Type B pancreatic cell (in vitro differentiated cells): ENCODE measurements at regions not wholly inside any gene's neighbourhood (a gene's known extent, or its start where the extent isn't known, plus 50 kb on each side); places are given as distances from the start of the nearest gene placed in this dataset.

ENCODE experiments used
- DNase-seq: peaks from one replicate; pipeline ENCODE4 v3.0.0; 2021; ENCODE audit warnings: mixed read lengths; ENCODE audit not compliant: unreplicated experiment; ENCODE audit errors: extremely low spot score
- H3K27ac Mint-ChIP-seq: 2 replicates; pipeline ENCODE4 v1.8.0; 2021; ENCODE audit warnings: mild to moderate bottlenecking, mixed read lengths
- H3K27me3 Mint-ChIP-seq: 2 replicates; pipeline ENCODE4 v1.8.0; 2021; ENCODE audit warnings: mixed read lengths
- H3K36me3 Mint-ChIP-seq: 2 replicates; pipeline ENCODE4 v1.8.0; 2021; ENCODE audit warnings: mixed read lengths
- H3K4me1 Mint-ChIP-seq: one replicate; pipeline ENCODE4 v1.8.0; 2021; ENCODE audit warnings: mixed read lengths; ENCODE audit not compliant: unreplicated experiment
- H3K4me3 Mint-ChIP-seq: 2 replicates; pipeline ENCODE4 v1.8.0; 2021; ENCODE audit warnings: mild to moderate bottlenecking, mixed read lengths
- H3K9me3 Mint-ChIP-seq: 2 replicates; pipeline ENCODE4 v1.8.0; 2021; ENCODE audit warnings: mixed read lengths
- TF ChIP-seq, protein P1 (sequence below): fragments of 200-600 bp; sonication (generic); conservative IDR thresholded peaks from 2 replicates; pipeline ENCODE4 v1.5.0; 2021; ENCODE audit warnings: antibody characterized with exemption, mild to moderate bottlenecking

DNA sequence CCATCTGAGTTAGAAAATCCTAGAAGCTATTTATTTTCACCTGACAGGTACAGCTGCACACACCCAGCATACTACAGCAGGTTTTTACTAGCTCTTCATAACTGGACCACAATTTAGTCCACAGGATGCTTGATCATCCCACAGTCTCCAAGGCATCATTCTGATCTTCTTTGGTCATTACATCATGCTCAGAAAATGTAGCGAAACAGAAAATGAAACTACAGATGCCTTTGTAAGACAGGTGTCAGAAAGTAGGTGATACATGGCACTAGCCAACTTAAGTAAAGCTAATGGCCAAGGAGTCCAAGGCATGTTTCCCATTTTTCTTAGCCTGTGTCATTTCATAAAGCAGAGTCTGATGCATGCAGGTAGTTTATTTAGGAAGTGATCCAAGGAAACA is 102.3 kb downstream of the HTR1B start:
- no peak overlapping the region for H3K4me3 Mint-ChIP-seq
- H3K27me3 Mint-ChIP-seq: no peaks in the 10 kb centered on the region
- H3K9me3 Mint-ChIP-seq: peaks cover 7% of the 10 kb centered on the region
- no peak for DNase-seq
- no peaks in the 10 kb centered on the region for H3K4me1 Mint-ChIP-seq
- TF ChIP-seq, protein P1, sequence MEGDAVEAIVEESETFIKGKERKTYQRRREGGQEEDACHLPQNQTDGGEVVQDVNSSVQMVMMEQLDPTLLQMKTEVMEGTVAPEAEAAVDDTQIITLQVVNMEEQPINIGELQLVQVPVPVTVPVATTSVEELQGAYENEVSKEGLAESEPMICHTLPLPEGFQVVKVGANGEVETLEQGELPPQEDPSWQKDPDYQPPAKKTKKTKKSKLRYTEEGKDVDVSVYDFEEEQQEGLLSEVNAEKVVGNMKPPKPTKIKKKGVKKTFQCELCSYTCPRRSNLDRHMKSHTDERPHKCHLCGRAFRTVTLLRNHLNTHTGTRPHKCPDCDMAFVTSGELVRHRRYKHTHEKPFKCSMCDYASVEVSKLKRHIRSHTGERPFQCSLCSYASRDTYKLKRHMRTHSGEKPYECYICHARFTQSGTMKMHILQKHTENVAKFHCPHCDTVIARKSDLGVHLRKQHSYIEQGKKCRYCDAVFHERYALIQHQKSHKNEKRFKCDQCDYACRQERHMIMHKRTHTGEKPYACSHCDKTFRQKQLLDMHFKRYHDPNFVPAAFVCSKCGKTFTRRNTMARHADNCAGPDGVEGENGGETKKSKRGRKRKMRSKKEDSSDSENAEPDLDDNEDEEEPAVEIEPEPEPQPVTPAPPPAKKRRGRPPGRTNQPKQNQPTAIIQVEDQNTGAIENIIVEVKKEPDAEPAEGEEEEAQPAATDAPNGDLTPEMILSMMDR: no peak
- no peak overlapping the region for H3K27ac Mint-ChIP-seq
- H3K36me3 Mint-ChIP-seq: no peaks in the 10 kb centered on the region

DNA sequence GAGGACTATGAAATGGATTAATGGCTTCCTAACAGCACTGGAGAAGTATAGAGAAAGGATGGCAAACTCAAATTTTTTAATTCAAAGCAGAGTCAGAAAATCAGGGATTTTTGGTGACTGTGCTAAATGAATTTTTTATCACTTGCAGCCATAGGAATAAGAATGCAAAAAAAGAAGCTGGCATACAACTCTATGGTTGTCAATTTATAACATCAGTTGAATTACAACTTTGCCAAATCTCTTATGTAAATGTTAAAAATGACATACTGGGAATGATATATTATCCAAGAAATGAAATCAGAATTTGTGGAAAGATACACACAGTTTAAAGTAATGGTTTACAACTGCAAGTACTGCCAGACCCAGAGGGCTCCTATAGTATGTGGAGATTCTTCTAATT is 106.5 kb downstream of the HTR1B start:
- H3K27ac Mint-ChIP-seq: no peak overlapping the region
- DNase-seq: no peak
- H3K36me3 Mint-ChIP-seq: no peaks in the 10 kb centered on the region
- no peaks in the 10 kb centered on the region for H3K27me3 Mint-ChIP-seq
- TF ChIP-seq, protein P1: no peak
- no peaks in the 10 kb centered on the region for H3K4me1 Mint-ChIP-seq
- no peak overlapping the region for H3K4me3 Mint-ChIP-seq
- H3K9me3 Mint-ChIP-seq: peaks cover 2% of the 10 kb centered on the region

DNA sequence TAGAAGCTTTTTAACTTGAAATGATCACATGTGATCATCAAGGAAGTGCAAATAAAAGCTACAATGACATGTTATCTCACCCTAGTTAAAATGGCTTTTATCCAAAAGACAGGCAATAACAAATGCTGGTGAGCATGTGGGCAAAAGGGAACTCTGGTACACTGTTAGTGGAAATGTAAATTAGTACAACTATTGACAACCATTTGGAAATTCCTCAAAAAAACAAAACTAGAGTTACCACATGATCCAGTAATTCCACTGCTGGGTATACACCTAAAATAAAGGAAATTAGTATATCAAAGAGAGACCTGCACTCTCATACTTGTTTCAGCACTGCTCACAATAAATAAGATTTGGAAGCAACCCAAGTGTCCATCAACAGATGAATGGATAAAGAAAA is 108.7 kb downstream of the HTR1B start:
- Mint-ChIP-seq H3K36me3 (no peaks in the 10 kb centered on the region), H3K9me3 (no peaks in the 10 kb centered on the region), H3K4me3 (no peak overlapping the region), H3K4me1 (no peaks in the 10 kb centered on the region), H3K27me3 (no peaks in the 10 kb centered on the region), H3K27ac (no peak overlapping the region)
- TF ChIP-seq, protein P1: no peak
- DNase-seq: no peak

DNA sequence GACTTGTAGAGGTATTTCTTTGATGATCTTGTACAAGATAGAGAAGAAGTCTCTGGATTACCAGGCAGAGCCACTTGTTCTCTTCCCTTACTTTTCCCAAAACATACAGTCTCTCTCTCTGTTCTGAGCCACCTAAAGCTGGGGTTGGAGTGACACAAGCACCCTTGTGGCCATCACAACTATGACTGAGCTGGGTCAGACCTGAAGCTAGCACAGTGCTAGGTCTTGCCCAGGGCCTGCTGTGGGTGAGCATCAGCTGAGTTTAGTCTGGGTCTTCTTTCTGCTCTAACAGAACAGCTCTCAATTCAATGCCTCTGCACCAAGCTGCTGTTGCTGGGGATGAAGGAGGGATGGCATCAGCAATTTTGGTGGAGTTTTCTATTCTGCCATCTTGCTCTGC is 110.2 kb downstream of the HTR1B start:
- TF ChIP-seq, protein P1: no peak
- Mint-ChIP-seq H3K27ac (no peak overlapping the region), H3K4me3 (no peak overlapping the region), H3K9me3 (no peaks in the 10 kb centered on the region), H3K4me1 (no peaks in the 10 kb centered on the region), H3K36me3 (no peaks in the 10 kb centered on the region), H3K27me3 (no peaks in the 10 kb centered on the region)
- DNase-seq: no peak

DNA sequence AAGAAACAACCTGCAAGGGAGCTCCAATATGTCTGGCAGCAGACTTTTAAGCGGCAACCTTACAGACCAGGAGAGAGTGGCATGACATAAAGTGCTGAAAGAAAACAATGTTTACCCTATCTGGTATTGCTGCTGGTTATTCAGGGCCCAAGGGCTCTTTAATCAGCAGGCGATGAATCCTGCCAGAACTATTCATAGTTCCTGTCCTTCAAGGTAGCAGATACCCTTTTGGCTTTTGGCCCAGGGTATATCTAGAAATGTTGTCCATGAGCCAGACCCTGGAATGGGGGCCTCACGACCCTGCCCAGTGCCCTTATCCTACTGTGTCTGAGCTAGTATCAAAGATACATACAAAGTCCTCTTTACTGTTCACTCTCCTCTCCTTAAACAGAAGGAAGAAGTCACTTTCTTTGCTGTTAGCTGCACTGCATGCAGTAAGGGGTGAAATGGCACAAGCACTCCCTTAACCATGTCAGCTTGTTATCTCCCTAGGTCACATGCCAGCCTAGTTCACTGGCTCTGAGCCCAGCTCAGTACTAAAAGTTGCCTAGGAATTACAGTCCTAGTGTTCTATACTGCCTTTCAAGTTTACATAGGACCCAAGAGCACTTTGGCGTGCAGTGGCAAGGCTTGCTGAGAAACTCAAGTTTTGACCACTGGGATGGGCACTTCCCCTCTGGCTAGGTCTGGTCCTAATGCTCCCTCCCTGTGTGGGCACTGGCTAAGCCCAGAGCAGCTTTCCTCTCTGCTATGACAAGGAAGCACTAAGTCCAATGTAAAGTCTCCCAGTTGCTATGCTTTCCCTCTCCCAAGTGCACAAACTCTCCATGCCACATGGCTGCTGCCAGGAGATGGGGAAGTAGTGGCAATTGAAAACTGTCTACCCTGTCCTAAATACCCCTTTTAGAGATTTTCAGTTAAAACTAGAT is 122.0 kb downstream of the HTR1B start:
- no peak overlapping the region for H3K27ac Mint-ChIP-seq
- H3K4me3 Mint-ChIP-seq: no peak overlapping the region
- TF ChIP-seq, protein P1: no peak
- H3K36me3 Mint-ChIP-seq: no peaks in the 10 kb centered on the region
- no peaks in the 10 kb centered on the region for H3K27me3 Mint-ChIP-seq
- DNase-seq: no peak
- H3K4me1 Mint-ChIP-seq: no peaks in the 10 kb centered on the region
- H3K9me3 Mint-ChIP-seq: no peaks in the 10 kb centered on the region
